Retinal pigment epithelial cell (primary cell): ENCODE measurements at regions not wholly inside any gene's neighbourhood (a gene's known extent, or its start where the extent isn't known, plus 50 kb on each side); places are given as distances from the start of the nearest gene placed in this dataset.
"Not testable (repeated sequence)": the region's sequence is repeated elsewhere in the genome, so short reads cannot be mapped to it uniquely, and the experiment has no call there.

Experiments
- DNase-seq: peaks from one replicate; pipeline ENCODE4 v3.0.0-alpha.2; 2010; ENCODE audit warnings: low read depth
- H3K4me3 ChIP-seq: 2 replicates; pipeline ENCODE4 v1.5.1; 2011; ENCODE audit warnings: mild to moderate bottlenecking, low read length, control low read depth, moderate library complexity
- CTCF ChIP-seq: conservative IDR thresholded peaks from 2 replicates; pipeline ENCODE4 v1.5.1; 2011; ENCODE audit warnings: low read depth, low read length, control low read depth, inconsistent platforms

DNA sequence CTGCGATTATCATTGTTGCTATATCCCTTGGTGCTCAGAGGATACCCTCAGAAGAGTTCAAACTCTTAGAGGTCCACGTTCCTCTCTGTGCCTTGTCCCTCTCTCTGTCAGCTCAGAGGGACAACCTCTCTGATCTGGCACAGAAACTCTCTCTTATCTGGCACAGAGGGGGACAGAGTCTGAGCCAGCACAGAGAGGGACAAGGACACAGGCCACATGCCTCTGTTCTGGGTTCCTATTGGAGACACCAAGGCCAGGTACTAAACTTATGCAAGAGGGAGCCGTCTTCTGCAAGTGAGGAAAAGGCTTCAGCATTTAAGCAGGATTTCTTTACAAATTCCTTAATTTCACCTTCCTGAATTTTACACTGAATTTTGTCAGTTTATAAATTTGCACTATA, 565.2 kb downstream of the TOX3 start:
- DNase-seq: no peak
- no peak overlapping the region for H3K4me3 ChIP-seq
- TF ChIP-seq CTCF: no peak

- not testable (repeated sequence) for DNase-seq, H3K4me3 ChIP-seq
These were observed 569.4 kb downstream of the TOX3 start for GRCh38 chr16:51977506-51977905.

GRCh38 chr16:51971184-51971583, 575.8 kb downstream of the TOX3 start:
- TF ChIP-seq CTCF: peak; percentile 63
- DNase-seq: no peak
- no peak overlapping the region for H3K4me3 ChIP-seq

DNA sequence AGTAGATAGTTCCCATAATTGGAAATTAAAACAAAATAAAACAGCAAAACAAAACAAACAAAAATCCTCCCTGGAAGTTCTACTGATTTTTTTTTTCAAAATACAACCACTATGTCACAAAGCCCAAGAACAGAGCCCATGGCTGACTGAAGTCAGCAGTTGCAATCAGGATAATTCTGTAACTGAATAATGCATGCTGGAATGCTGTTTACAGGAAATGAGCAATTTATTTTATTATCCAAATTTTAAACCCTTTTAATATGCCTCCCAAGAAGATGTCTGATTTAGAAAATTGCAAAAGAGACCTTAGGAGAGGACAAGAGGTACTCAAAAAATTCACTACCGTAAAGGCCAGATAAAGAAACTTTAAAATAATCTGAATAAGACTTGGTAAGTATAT, 578.2 kb downstream of the TOX3 start:
- no peak for DNase-seq
- no peak for TF ChIP-seq CTCF
- no peak overlapping the region for H3K4me3 ChIP-seq

DNA sequence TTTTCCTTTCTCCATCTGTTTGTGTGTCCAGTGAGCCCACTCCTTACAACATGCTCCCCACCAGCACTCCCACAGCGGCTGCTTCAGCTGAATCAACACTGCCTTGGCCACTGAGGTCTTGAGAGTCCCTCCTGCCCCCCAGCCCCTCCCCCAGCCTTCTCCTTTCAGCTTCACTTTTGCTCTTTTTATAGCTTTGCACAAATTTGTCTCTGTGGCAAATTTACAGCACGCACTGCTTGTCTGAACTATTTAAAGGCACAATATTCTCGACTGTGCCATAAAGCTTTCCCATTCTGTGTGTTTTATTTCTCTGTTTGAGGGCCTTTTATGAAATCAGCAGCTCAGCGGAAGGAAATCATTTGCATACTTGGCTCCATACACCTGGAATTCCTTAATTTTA, 579.3 kb downstream of the TOX3 start:
- DNase-seq: no peak
- TF ChIP-seq CTCF: no peak
- H3K4me3 ChIP-seq: no peak overlapping the region

GRCh38 chr16:51960931-51961330, 586.0 kb downstream of the TOX3 start:
- no peak overlapping the region for H3K4me3 ChIP-seq
- no peak for TF ChIP-seq CTCF
- DNase-seq: no peak

DNA sequence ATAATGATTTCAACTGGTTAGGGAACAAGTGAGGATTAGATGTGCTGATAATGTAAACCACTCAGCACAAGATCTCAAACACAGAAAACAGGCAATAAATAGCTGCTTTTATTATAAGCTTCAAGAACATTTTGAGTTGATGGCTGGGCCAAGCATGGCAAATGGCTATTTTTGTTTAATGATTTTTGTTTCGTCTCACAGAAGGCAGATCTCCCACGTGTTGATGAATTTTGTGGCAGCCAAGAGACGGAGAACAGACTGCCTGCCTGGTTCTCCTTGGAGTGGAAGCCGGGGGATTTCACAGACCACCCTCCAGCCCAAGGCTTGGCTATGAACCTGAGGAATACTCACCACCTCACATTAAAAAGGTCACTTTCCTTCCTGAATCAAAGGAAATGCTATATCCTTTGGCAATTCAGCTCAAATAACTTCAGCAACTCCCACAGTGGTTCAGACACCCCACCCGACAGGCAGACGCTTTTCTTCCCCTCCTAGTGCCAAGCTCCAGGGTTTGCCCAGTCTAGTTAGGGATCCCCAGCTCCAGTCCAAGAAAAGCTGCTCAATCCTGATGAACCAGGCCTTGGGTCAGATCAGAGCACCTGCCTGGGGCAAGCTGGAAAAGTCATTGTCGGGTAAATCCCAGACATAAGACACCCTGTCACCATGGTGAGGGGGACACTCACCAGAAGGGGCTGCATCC, 593.5 kb downstream of the TOX3 start:
- TF ChIP-seq CTCF: no peak
- no peak for DNase-seq
- H3K4me3 ChIP-seq: no peak overlapping the region
